ENCODE measurements at regions not wholly inside any gene's neighbourhood (a gene's known extent, or its start where the extent isn't known, plus 50 kb on each side); places are given as distances from the start of the nearest gene placed in this dataset.

- no peaks in the 10 kb centered on the region for H3K4me1 ChIP-seq (ENCODE audit: control insufficient read depth in 1 of 2, insufficient read depth in 2 of 2, low read length in 2 of 2)
- no peaks in the 10 kb centered on the region for H3K9me3 ChIP-seq (ENCODE audit: control insufficient read depth in 1 of 2, insufficient read depth in 1 of 2, low read depth in 1 of 2, low read length in 2 of 2)
- TF ChIP-seq MAX (IDR thresholded peaks at IDR 0.05) (no peak), ZBTB33 (IDR thresholded peaks at IDR 0.05; ENCODE audit: extremely low read depth, insufficient replicate concordance, low read length) (no peak), FOSL1 (IDR thresholded peaks at IDR 0.05; ENCODE audit: low read depth) (no peak), POLR2A (IDR thresholded peaks at IDR 0.05; ENCODE audit: borderline replicate concordance, extremely low read depth, insufficient read depth, insufficient read length) (no peak), SIN3A (IDR thresholded peaks at IDR 0.05; ENCODE audit: low read depth) (no peak), ATF3 (IDR thresholded peaks at IDR 0.05) (no peak), RAD21 (IDR thresholded peaks at IDR 0.05; ENCODE audit: low read depth) (no peak), SRF (IDR thresholded peaks at IDR 0.05; ENCODE audit: low read depth) (no peak), ZFX (IDR thresholded peaks at IDR 0.05) (no peak), CBX3 (IDR thresholded peaks at IDR 0.05; ENCODE audit: low read depth) (no peak), JUND (IDR thresholded peaks at IDR 0.05) (no peak), POLR2AphosphoS5 (IDR thresholded peaks at IDR 0.05; ENCODE audit: low read depth, low read length) (no peak), CTCF (IDR thresholded peaks at IDR 0.05 in 2 of 3, conservative IDR thresholded peaks at IDR 0.05 in 1 of 3; ENCODE audit: borderline replicate concordance in 1 of 3, insufficient read depth in 1 of 3, low read depth in 2 of 3, low read length in 2 of 3) (no peak), YY1 (IDR thresholded peaks at IDR 0.05; ENCODE audit: extremely low read depth, insufficient replicate concordance, low read depth, low read length) (no peak), CEBPB (IDR thresholded peaks at IDR 0.05; ENCODE audit: low read depth) (no peak), EZH2 (IDR thresholded peaks at IDR 0.05) (no peak), ELF1 (IDR thresholded peaks at IDR 0.05; ENCODE audit: borderline replicate concordance, low read depth) (no peak), TCF7L2 (IDR thresholded peaks at IDR 0.05; ENCODE audit: borderline replicate concordance, extremely low read depth, insufficient read depth, insufficient read length) (no peak), ZNF274 (IDR thresholded peaks at IDR 0.05; ENCODE audit: low read depth, low read length) (no peak), SP1 (IDR thresholded peaks at IDR 0.05; ENCODE audit: low read depth) (no peak)
- DNase-seq (ENCODE audit: low read depth, low spot score) (no peak), ATAC-seq (no peak)
- no peaks in the 10 kb centered on the region for H3K9me2 ChIP-seq (ENCODE audit: insufficient read depth)
- H3K36me3 ChIP-seq (ENCODE audit: control insufficient read depth in 1 of 2, insufficient read depth in 2 of 2, low read length in 2 of 2) = no peaks in the 10 kb centered on the region
- H3K27me3 ChIP-seq (ENCODE audit: insufficient read depth, low read length) = no peaks in the 10 kb centered on the region
- intact Hi-C loops (cut with micrococcal nuclease) = no loop called here
- no peak overlapping the region for H2AFZ ChIP-seq (ENCODE audit: low read depth, low read length, poor library complexity, severe bottlenecking)
- ChIA-PET RAD21 (ENCODE audit: low non-redundant PET in 1 of 2, low total read pairs in 2 of 2, uncharacterized antibody in 2 of 2, unreplicated experiment in 2 of 2) (no interaction called here), CTCF (no interaction called here), POLR2A (no interaction called here)
- H3K79me2 ChIP-seq (ENCODE audit: insufficient read depth, low read length) = no peaks in the 10 kb centered on the region
- no peak overlapping the region for H3K27ac ChIP-seq (ENCODE audit: low read depth, low read length)
- H3K4me3 ChIP-seq (replicated peaks in 1 of 2; ENCODE audit: low read depth in 1 of 2, low read length in 2 of 2) = no peak overlapping the region
- no peak overlapping the region for H3K4me2 ChIP-seq (ENCODE audit: low read length)
- BruUV-seq (replicated peaks) = no TSS peak
- no peak overlapping the region for H3K9ac ChIP-seq (ENCODE audit: low read length)
- H4K20me1 ChIP-seq (ENCODE audit: insufficient read depth) = no peaks in the 10 kb centered on the region
Measured at GRCh38 chrY:19023934-19024333, 250.4 kb upstream of the HSFY2 start.
